ENCODE measurements at regions not wholly inside any gene's neighbourhood (a gene's known extent, or its start where the extent isn't known, plus 50 kb on each side); places are given as distances from the start of the nearest gene placed in this dataset.
"Not testable (repeated sequence)": the region's sequence is repeated elsewhere in the genome, so short reads cannot be mapped to it uniquely, and the experiment has no call there.

GRCh38 chr10:120204877-120205276, 252.2 kb upstream of the PLPP4 start:
- no peak for DNase-seq (ENCODE audit: low read depth in 2 of 2)

- no peak for DNase-seq (ENCODE audit: low read depth in 2 of 2)
These were observed 251.5 kb upstream of the PLPP4 start for GRCh38 chr10:120205368-120206018.

GRCh38 chr10:120208488-120208887, 248.5 kb upstream of the PLPP4 start:
- DNase-seq (ENCODE audit: low read depth in 2 of 2), result no peak

- no peak for DNase-seq (ENCODE audit: low read depth in 2 of 2)
These were observed 247.8 kb upstream of the PLPP4 start for GRCh38 chr10:120209124-120209762.

- DNase-seq (ENCODE audit: low read depth in 2 of 2), result no peak
These were observed 244.8 kb upstream of the PLPP4 start for GRCh38 chr10:120212275-120212674.

- DNase-seq (ENCODE audit: low read depth in 2 of 2), result not testable (repeated sequence)
These were observed 243.7 kb upstream of the PLPP4 start for GRCh38 chr10:120213283-120213682.

GRCh38 chr10:120217736-120218135, 239.3 kb upstream of the PLPP4 start:
- no peak for DNase-seq (ENCODE audit: low read depth in 2 of 2)

GRCh38 chr10:120221873-120222485, 235.0 kb upstream of the PLPP4 start:
- peak in 1 of 2 donors; percentile 3 for DNase-seq (ENCODE audit: low read depth in 2 of 2)

GRCh38 chr10:120229641-120230040, 227.4 kb upstream of the PLPP4 start:
- no peak for DNase-seq (ENCODE audit: low read depth in 2 of 2)

- DNase-seq (ENCODE audit: low read depth in 2 of 2), result not testable (repeated sequence)
These were observed 217.3 kb upstream of the PLPP4 start for GRCh38 chr10:120239695-120240094.

GRCh38 chr10:120251821-120252442, 205.1 kb upstream of the PLPP4 start:
- DNase-seq (ENCODE audit: low read depth in 2 of 2), result no peak

GRCh38 chr10:120253131-120253530, 203.9 kb upstream of the PLPP4 start:
- no peak for DNase-seq (ENCODE audit: low read depth in 2 of 2)

GRCh38 chr10:120260456-120260855, 196.6 kb upstream of the PLPP4 start:
- no peak for DNase-seq (ENCODE audit: low read depth in 2 of 2)

GRCh38 chr10:120262857-120263547, 194.0 kb upstream of the PLPP4 start:
- DNase-seq (ENCODE audit: low read depth in 2 of 2), result no peak

GRCh38 chr10:120266022-120266421, 191.0 kb upstream of the PLPP4 start:
- DNase-seq (ENCODE audit: low read depth in 2 of 2), result no peak

GRCh38 chr10:120270906-120271305, 186.1 kb upstream of the PLPP4 start:
- DNase-seq (ENCODE audit: low read depth in 2 of 2), result no peak

- DNase-seq (ENCODE audit: low read depth in 2 of 2), result no peak
These were observed 185.3 kb upstream of the PLPP4 start for GRCh38 chr10:120271696-120272095.

GRCh38 chr10:120272350-120272749, 184.7 kb upstream of the PLPP4 start:
- no peak for DNase-seq (ENCODE audit: low read depth in 2 of 2)

GRCh38 chr10:120278069-120278468, 179.0 kb upstream of the PLPP4 start:
- DNase-seq (ENCODE audit: low read depth in 2 of 2), result no peak

- no peak for DNase-seq (ENCODE audit: low read depth in 2 of 2)
These were observed 177.8 kb upstream of the PLPP4 start for GRCh38 chr10:120279196-120279595.

- DNase-seq (ENCODE audit: low read depth in 2 of 2), result no peak
These were observed 174.6 kb upstream of the PLPP4 start for GRCh38 chr10:120282421-120282820.

GRCh38 chr10:120282846-120283492, 174.1 kb upstream of the PLPP4 start:
- DNase-seq (ENCODE audit: low read depth in 2 of 2), result no peak
